SU-DHL-6 (cell line): ENCODE measurements at regions not wholly inside any gene's neighbourhood (a gene's known extent, or its start where the extent isn't known, plus 50 kb on each side); places are given as distances from the start of the nearest gene placed in this dataset.

ENCODE experiments used
- CTCF ChIP-seq: fragments of 200-600 bp; sonication (generic); IDR thresholded peaks from one replicate; pipeline ENCODE4 v1.5.1; 2017; ENCODE audit warnings: antibody characterized with exemption, mild to moderate bottlenecking, low read length, moderate library complexity; ENCODE audit not compliant: insufficient read depth, poor library complexity, severe bottlenecking
- EZH2phosphoT487 ChIP-seq: fragments of 200-600 bp; sonication (generic), shearing (Covaris generic); conservative IDR thresholded peaks from 2 replicates; pipeline ENCODE4 v1.6.1; 2018; ENCODE audit warnings: mild to moderate bottlenecking, antibody characterized with exemption, low read length, moderate library complexity, mixed read lengths

DNA sequence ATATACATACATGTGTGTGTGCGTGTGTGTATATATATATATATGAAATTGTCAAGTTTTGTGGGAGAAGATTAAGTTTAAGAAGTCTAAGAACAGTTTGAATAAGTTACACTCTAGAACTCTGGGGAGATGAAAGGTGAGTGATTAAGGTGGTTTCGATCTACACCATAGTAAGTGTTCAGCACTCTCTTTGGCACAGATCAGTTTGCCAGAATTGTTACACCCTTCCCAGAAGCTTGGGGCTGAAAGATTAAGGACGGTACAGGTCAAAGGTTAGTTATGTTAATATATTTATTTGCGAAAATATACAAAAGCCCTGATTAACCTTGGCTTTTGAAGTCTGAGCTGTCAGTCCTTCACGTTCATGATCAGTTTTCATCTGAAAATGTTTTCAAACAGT, 309.1 kb downstream of the KLF5 start:
- no peak for TF ChIP-seq CTCF
- no peak for TF ChIP-seq EZH2phosphoT487
